ENCODE measurements at regions not wholly inside any gene's neighbourhood (a gene's known extent, or its start where the extent isn't known, plus 50 kb on each side); places are given as distances from the start of the nearest gene placed in this dataset.

DNA sequence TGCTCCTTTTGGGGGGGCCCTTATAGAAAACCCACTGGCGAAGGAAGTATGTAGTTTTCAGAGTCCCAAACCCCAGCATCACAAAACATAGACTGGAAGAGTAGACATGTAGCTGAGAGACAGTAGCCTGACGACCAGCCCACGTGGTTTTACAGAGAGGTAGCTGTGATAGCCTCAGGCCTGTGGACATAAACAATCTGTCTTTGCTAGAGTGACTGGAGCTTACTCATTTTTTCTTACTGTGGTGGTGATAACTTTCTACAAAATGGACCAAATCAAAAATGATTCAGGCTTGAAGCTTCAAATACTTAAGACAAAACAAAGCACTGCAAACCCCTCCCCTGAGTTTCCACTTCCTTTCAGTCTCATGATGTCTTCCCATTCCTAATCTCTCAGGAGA is 497.0 kb downstream of the RWDD3 start:
- intact Hi-C loops (cut with micrococcal nuclease; ENCODE audit: unreplicated experiment), result no loop called here
- Mint-ChIP-seq H3K27ac (ENCODE audit: unreplicated experiment) (peak overlapping the region; percentile 12), H3K36me3 (ENCODE audit: insufficient read depth, unreplicated experiment) (no peaks in the 10 kb centered on the region), H3K27me3 (ENCODE audit: unreplicated experiment) (no peaks in the 10 kb centered on the region), H3K9me3 (ENCODE audit: low read depth, unreplicated experiment) (no peaks in the 10 kb centered on the region), H3K4me3 (ENCODE audit: low read depth, unreplicated experiment) (no peak overlapping the region), H3K4me1 (ENCODE audit: low read depth, unreplicated experiment) (peaks cover 13% of the 10 kb centered on the region)
- TF ChIP-seq, protein P1, sequence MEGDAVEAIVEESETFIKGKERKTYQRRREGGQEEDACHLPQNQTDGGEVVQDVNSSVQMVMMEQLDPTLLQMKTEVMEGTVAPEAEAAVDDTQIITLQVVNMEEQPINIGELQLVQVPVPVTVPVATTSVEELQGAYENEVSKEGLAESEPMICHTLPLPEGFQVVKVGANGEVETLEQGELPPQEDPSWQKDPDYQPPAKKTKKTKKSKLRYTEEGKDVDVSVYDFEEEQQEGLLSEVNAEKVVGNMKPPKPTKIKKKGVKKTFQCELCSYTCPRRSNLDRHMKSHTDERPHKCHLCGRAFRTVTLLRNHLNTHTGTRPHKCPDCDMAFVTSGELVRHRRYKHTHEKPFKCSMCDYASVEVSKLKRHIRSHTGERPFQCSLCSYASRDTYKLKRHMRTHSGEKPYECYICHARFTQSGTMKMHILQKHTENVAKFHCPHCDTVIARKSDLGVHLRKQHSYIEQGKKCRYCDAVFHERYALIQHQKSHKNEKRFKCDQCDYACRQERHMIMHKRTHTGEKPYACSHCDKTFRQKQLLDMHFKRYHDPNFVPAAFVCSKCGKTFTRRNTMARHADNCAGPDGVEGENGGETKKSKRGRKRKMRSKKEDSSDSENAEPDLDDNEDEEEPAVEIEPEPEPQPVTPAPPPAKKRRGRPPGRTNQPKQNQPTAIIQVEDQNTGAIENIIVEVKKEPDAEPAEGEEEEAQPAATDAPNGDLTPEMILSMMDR (IDR thresholded peaks at IDR 0.05; ENCODE audit: unreplicated experiment), result no peak
- no TSS peak for BruUV-seq (replicated peaks)
- CTCF ChIA-PET, result interaction anchor here (1.2 kb wide), 1 partner anchor 12 kb away, joined by 4 read pairs; no protein-coding TSS in a partner anchor
- DNase-seq, result no peak

DNA sequence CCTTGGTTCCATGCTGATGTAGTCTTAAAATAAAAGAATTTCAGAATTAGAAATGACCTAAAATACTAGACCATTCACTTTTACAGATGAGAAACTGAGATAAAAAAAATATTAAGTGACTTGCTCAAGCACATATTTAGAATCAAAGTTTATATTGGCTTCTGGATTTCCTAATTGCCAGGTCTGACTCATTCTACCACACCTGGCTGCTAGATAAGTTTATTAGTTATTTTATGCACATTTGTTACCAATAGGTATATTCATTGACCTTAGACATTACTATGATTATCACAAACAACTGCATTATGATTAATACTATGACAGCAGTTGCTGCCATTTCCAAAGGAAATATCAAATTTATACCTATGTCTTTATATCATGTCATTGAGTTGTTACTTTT is 497.5 kb downstream of the RWDD3 start:
- intact Hi-C loops (cut with micrococcal nuclease; ENCODE audit: unreplicated experiment), result no loop called here
- Mint-ChIP-seq H3K4me3 (ENCODE audit: low read depth, unreplicated experiment) (no peak overlapping the region), H3K9me3 (ENCODE audit: low read depth, unreplicated experiment) (no peaks in the 10 kb centered on the region), H3K27me3 (ENCODE audit: unreplicated experiment) (no peaks in the 10 kb centered on the region), H3K36me3 (ENCODE audit: insufficient read depth, unreplicated experiment) (no peaks in the 10 kb centered on the region), H3K27ac (ENCODE audit: unreplicated experiment) (no peak overlapping the region), H3K4me1 (ENCODE audit: low read depth, unreplicated experiment) (peaks cover 13% of the 10 kb centered on the region)
- TF ChIP-seq, protein P1 (IDR thresholded peaks at IDR 0.05; ENCODE audit: unreplicated experiment), result no peak
- no peak for DNase-seq
- no TSS peak for BruUV-seq (replicated peaks)
- CTCF ChIA-PET, result interaction anchor here (1.2 kb wide), 1 partner anchor 11 kb away, joined by 4 read pairs; no protein-coding TSS in a partner anchor

DNA sequence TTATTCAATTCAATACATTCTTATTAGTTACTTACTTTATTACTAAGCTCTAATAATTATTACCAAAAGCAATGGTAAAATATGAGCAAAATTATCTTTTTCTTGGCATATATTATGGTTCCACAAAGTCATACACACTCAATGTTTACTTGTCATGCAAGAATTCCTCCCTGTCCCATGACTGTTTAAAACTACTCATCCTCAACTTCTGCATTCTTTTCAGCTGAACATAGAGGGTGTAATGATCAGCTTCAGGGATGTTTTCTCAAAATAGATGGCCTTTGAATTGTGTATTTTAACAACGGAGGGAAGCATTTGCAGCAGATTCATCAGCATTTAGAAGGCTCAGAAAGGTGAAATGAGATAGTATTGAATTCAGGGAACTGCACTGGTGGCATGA is 499.0 kb downstream of the RWDD3 start:
- H3K36me3 Mint-ChIP-seq (ENCODE audit: insufficient read depth, unreplicated experiment), result no peaks in the 10 kb centered on the region
- DNase-seq, result no peak
- H3K4me3 Mint-ChIP-seq (ENCODE audit: low read depth, unreplicated experiment), result no peak overlapping the region
- intact Hi-C loops (cut with micrococcal nuclease; ENCODE audit: unreplicated experiment), result no loop called here
- CTCF ChIA-PET, result interaction anchor here (1.3 kb wide), 1 partner anchor 8 kb away, joined by 3 read pairs; no protein-coding TSS in a partner anchor
- H3K4me1 Mint-ChIP-seq (ENCODE audit: low read depth, unreplicated experiment), result peaks cover 13% of the 10 kb centered on the region
- TF ChIP-seq, protein P1 (IDR thresholded peaks at IDR 0.05; ENCODE audit: unreplicated experiment), result no peak
- H3K27ac Mint-ChIP-seq (ENCODE audit: unreplicated experiment), result no peak overlapping the region
- H3K27me3 Mint-ChIP-seq (ENCODE audit: unreplicated experiment), result no peaks in the 10 kb centered on the region
- no TSS peak for BruUV-seq (replicated peaks)
- H3K9me3 Mint-ChIP-seq (ENCODE audit: low read depth, unreplicated experiment), result no peaks in the 10 kb centered on the region

DNA sequence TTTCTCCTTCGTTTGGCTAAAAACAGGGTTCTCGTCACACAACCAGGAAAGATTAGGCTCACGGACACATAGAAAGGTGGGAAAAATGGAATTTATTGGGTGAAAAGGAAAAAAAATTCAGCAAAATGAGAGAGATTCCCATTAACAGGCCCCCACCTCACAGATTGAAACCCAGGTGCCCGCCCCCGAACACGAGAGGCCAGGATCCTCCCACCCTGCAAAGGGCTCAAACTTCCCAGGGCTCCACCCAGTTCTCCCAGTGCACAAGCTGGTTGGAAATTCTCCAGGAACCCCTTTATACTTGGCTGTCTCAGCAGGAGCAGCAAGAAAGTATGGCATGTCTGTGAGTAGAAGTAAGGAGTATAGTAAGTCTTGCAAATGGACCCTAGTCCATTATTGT is 499.7 kb downstream of the RWDD3 start:
- H3K27me3 Mint-ChIP-seq (ENCODE audit: unreplicated experiment), result no peaks in the 10 kb centered on the region
- H3K27ac Mint-ChIP-seq (ENCODE audit: unreplicated experiment), result no peak overlapping the region
- CTCF ChIA-PET, result no interaction called here
- no peaks in the 10 kb centered on the region for H3K9me3 Mint-ChIP-seq (ENCODE audit: low read depth, unreplicated experiment)
- DNase-seq, result no peak
- no TSS peak for BruUV-seq (replicated peaks)
- TF ChIP-seq, protein P1 (IDR thresholded peaks at IDR 0.05; ENCODE audit: unreplicated experiment), result no peak
- H3K4me3 Mint-ChIP-seq (ENCODE audit: low read depth, unreplicated experiment), result no peak overlapping the region
- H3K4me1 Mint-ChIP-seq (ENCODE audit: low read depth, unreplicated experiment), result peaks cover 13% of the 10 kb centered on the region
- no peaks in the 10 kb centered on the region for H3K36me3 Mint-ChIP-seq (ENCODE audit: insufficient read depth, unreplicated experiment)
- intact Hi-C loops (cut with micrococcal nuclease; ENCODE audit: unreplicated experiment), result no loop called here

Data from Calu3 (cell line).